Fibroblast of the aortic adventitia (primary cell): ENCODE measurements at regions not wholly inside any gene's neighbourhood (a gene's known extent, or its start where the extent isn't known, plus 50 kb on each side); places are given as distances from the start of the nearest gene placed in this dataset.
"Not testable (repeated sequence)": the region's sequence is repeated elsewhere in the genome, so short reads cannot be mapped to it uniquely, and the experiment has no call there.

ENCODE experiments used
- DNase-seq: peaks from one replicate; pipeline ENCODE4 v3.0.0-alpha.2; 2010; ENCODE audit warnings: low read depth
- H3K4me3 ChIP-seq: 2 replicates; pipeline ENCODE4 v1.5.1; 2011; ENCODE audit warnings: low read depth, mild to moderate bottlenecking, control low read depth, low read length, moderate library complexity
- CTCF ChIP-seq: IDR thresholded peaks from 2 replicates; pipeline ENCODE4 v1.5.1; 2011; ENCODE audit warnings: mild to moderate bottlenecking, low read length, control low read depth, inconsistent platforms; ENCODE audit not compliant: insufficient read depth

GRCh38 chr10:61052469-61053205, 108.7 kb upstream of the RHOBTB1 start:
- no peak for TF ChIP-seq CTCF
- no peak for DNase-seq
- no peak overlapping the region for H3K4me3 ChIP-seq

GRCh38 chr10:61051344-61051743, 107.4 kb upstream of the RHOBTB1 start:
- no peak for TF ChIP-seq CTCF
- DNase-seq = no peak
- H3K4me3 ChIP-seq = no peak overlapping the region

GRCh38 chr10:61050120-61050745, 106.2 kb upstream of the RHOBTB1 start:
- DNase-seq = no peak
- TF ChIP-seq CTCF = no peak
- no peak overlapping the region for H3K4me3 ChIP-seq

- no peak for TF ChIP-seq CTCF
- H3K4me3 ChIP-seq = no peak overlapping the region
- DNase-seq = no peak
Measured at GRCh38 chr10:61049386-61049785, 105.4 kb upstream of the RHOBTB1 start.

DNA sequence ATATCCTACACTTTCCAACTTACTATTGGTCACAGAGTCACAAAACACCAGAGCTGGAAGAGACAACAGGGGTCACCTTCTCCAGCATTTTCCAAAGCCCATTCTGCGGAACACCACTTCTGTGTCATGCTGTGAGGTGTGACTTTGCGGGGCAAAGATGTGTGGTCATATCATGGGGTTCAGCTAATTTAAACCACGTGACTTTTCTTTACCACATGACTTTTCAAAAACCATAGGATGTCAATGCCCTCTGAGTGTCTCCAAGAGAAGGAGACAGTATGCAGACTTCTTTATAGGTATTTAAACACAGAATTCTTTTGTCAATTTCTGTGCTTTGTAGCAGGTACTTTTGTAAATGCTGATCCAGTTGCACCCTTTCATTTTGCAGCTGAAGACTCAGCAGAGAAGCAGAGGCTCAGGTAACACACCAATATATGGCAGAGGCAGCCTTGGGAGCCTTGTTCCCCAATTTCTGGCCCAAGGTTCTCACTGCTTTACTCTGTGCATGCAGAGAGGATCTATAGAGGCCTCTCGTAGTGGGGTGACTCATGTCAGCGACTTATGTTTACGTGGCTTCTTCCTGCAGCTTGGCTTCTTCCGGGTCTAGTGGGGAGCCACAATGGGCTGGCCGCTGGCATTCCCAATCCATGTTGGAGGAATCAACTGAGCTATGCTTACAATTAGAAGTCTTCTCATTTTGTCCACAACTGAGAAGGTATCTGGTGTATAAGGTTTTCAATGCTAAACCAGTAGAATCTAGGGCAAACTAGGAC, 104.0 kb upstream of the RHOBTB1 start:
- no peak for DNase-seq
- no peak overlapping the region for H3K4me3 ChIP-seq
- no peak for TF ChIP-seq CTCF

GRCh38 chr10:61047081-61047480, 103.1 kb upstream of the RHOBTB1 start:
- no peak for TF ChIP-seq CTCF
- no peak for DNase-seq
- no peak overlapping the region for H3K4me3 ChIP-seq

- not testable (repeated sequence) for DNase-seq, H3K4me3 ChIP-seq
Measured at GRCh38 chr10:61045480-61045879, 101.5 kb upstream of the RHOBTB1 start.
